Jurkat, Clone E6-1 (cell line): ENCODE measurements at regions not wholly inside any gene's neighbourhood (a gene's known extent, or its start where the extent isn't known, plus 50 kb on each side); places are given as distances from the start of the nearest gene placed in this dataset.
"Not testable (repeated sequence)": the region's sequence is repeated elsewhere in the genome, so short reads cannot be mapped to it uniquely, and the experiment has no call there.

Source experiments
- DNase-seq: peaks from one replicate; pipeline ENCODE4 v3.0.0-alpha.2; 2011; ENCODE audit warnings: low read depth, low spot score
- H3K4me3 ChIP-seq: 2 replicates; pipeline ENCODE4 v1.5.1; 2011; ENCODE audit warnings: mild to moderate bottlenecking, low read length, control low read depth, moderate library complexity

DNA sequence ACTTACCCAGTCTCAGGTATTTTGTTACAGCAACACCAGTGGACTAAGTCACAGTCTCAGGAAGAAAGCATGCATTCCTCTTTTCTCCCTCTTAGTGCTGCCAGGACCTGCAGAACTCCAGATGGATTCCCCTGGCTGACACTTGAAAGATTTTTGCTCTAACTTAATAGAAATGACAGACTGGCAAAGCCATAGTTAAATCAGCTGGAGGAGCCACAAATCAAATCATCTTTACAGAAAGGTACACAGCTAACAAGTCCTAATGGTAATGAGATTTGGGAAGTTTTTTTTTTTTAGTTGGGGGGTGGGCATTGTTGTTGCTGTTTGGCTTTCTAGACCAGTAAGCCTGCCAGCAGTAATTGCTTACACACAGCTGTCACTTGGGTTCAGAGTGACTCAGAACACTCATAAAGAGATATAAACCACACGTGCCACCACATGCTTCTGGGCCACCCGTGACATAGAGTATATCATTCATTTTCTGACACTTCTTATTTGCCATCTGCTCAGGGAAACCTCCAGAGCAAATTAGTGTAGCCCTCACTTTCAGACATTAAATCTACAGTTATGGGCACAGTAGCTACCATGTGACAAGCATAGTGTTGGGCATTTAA lies 72.4 kb downstream of the FH start:
- DNase-seq = no peak
- H3K4me3 ChIP-seq = no peak overlapping the region

DNA sequence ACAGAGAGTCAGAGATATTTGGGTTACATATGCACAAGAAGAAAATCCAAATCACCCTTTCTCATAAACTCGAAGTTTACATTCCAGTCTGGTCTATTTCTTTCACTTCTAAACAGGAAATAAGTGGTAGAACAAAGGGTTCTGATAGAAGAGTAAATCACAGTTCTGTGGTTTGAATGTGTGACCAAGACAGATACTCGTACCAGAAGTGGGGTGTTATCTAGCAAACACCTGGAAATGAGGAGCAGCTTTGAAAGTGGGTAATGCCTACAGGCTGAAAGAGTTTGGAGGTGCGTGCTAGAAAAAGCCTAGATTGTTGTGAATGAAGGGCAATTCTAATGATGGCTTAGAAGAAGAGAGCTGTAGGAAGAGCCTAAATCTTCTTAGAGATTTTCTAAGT lies 74.7 kb downstream of the FH start:
- no peak overlapping the region for H3K4me3 ChIP-seq
- no peak for DNase-seq

GRCh38 chr1:241443561-241443960 lies 76.0 kb downstream of the FH start:
- H3K4me3 ChIP-seq = no peak overlapping the region
- DNase-seq = no peak

DNA sequence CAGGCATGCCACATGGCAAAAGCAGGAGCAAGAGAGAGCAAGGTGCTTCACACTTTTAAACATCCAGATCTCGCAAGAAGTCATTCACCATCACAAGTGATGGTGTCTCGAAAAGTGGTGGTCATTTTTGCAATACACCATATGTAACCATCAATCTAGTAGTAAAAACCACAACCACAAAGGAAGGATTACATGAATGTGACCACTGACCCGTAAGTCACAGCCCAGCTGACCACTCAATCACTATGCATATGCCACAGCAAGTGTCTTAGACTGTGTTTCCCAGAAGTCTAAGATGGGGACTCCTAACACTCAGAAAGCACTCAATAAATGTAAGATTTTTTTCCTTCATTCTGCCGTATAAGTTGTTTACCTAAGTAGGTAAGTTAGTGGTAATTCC lies 76.9 kb downstream of the FH start:
- no peak for DNase-seq
- no peak overlapping the region for H3K4me3 ChIP-seq

- DNase-seq = no peak
These were observed 78.7 kb downstream of the FH start for GRCh38 chr1:241440904-241441303.

DNA sequence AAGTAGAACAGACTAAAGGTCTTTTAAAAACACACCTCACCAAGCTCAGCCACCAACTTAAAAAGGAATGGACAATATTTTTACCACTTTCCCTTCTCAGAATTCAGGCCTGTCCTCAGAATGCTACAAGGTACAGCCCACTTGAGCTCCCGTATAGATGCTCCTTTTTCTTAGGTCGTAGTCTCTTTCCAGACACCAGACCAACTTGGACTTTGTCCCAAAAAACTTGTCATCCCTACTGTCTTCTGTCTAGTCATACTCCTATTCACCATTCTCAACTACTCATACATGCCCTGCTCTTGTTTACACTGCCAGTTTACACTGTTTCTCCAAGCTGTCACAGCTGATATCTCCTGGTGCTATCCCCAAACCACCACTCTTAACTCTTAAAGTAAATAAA lies 80.9 kb downstream of the FH start:
- not testable (repeated sequence) for DNase-seq, H3K4me3 ChIP-seq

More at GRCh38 chr1:241440904-241441303, 78.7 kb downstream of the FH start:
- no peak overlapping the region for H3K4me3 ChIP-seq

- H3K4me3 ChIP-seq = no peak overlapping the region
- DNase-seq = no peak
These were observed 75.2 kb upstream of the RGS7 start for GRCh38 chr1:241432241-241432640.

- H3K4me3 ChIP-seq, DNase-seq: not testable (repeated sequence)
These were observed 68.1 kb upstream of the RGS7 start for GRCh38 chr1:241425091-241425490.

- H3K4me3 ChIP-seq = no peak overlapping the region
These were observed 67.5 kb upstream of the RGS7 start for GRCh38 chr1:241424480-241424971.

DNA sequence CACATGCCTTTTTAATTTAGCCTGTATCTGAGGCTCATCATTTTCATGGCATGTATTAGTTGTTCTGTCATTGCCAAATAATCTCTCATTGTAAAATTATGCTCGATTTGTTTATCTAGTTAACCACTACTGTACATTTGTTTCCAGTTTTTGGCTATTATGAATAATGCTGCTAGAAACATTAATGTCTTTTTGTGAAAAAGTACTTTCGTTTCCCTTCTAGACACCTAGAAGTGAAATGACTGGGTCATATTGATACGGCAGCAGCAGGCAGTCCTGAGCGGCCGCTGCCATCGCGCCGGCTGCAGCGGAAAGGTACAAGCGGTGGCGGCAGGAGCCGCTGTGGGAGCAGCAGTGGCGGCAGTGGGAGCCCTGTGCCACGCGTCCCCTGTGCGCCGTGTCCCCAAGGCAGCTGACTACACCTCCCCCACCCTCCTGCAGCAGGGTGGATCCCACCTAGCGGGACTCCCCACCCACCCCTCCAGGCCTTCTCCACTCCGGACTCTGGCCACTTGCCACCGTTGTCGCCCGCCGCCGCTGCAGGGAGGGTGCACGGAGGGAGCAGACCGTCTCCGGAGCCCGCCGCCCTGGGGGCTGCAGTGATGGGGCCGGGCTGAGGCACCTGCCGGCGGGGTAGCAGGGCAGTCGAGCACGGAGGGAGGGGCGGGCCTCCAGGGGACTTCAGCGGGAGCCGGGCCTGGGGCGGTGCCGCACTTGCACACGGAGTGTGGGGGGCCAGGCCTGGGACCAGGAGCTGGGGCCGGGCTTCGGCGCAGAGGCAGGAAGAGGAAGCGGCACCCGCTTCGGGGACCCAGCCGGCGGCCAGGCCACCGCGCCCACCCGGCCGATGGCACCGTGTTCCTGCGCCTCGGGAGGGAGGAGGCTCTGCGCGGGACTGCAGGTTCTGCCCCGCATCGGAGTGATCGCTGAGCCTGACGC lies 66.8 kb upstream of the RGS7 start:
- no peak overlapping the region for H3K4me3 ChIP-seq
- DNase-seq = no peak

More at GRCh38 chr1:241424480-241424971, 67.5 kb upstream of the RGS7 start:
- DNase-seq = no peak

DNA sequence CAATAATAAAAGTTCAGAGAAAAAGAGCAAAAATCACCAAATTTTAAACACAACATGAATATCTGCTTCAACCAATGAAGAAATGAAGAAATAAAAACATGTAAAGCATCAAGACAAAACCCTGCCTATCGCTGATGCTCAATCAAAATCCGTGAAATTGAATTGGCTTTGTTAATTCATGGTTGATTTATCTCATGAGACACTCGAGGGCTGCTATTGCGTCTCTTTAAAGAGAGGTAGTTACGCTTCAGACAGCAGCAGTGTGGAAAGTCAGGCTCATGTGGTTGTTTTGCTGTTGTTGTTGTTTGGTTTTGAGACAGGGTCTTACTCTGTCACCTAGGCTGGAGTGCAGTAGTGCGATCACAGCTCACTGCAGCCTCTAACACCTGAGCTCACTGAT lies 65.5 kb upstream of the RGS7 start:
- no peak for DNase-seq

DNA sequence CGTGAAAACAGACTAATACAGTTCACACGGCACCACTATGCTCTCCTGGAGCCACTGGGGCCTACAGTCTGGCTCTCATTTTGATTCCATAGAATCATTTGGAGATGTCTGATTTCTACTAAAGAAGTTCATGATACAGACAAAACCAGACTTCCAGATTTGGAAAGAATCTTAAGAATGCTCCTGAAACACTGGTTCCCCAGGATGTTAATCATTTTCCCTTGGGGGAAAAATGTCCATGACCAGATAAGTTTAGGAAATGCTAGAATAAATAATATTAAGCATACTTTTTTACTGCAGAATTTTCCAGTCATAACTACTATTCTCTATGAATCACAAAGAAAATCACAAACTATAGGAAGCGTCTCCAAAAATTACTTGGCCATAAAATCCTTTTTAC lies 63.0 kb upstream of the RGS7 start:
- no peak for DNase-seq
- H3K4me3 ChIP-seq = no peak overlapping the region

More for the DNA sequence above, 65.5 kb upstream of the RGS7 start:
- no peak overlapping the region for H3K4me3 ChIP-seq

GRCh38 chr1:241417258-241417657 lies 60.3 kb upstream of the RGS7 start:
- H3K4me3 ChIP-seq = no peak overlapping the region
- DNase-seq = no peak

GRCh38 chr1:241413974-241414373 lies 57.0 kb upstream of the RGS7 start:
- no peak for DNase-seq
- H3K4me3 ChIP-seq = no peak overlapping the region

DNA sequence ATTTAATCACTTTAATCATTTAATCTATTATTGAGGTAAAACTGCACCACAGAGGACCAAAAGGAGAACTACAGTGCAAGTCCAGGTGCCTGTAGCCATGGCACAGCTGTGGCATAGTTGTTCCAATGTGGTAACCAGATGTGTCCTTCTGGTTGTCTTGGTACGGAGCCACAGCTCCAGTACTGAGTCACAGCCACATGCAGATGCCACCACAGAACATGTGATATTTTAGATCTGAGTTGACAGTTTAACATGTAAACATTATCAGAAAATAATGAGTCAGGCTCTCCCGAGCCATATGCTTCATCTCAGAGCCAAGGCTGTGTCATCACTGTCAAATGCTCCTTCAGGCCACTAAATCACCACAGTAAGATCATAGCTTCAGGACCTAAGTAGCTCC lies 56.4 kb upstream of the RGS7 start:
- DNase-seq = no peak
- no peak overlapping the region for H3K4me3 ChIP-seq

DNA sequence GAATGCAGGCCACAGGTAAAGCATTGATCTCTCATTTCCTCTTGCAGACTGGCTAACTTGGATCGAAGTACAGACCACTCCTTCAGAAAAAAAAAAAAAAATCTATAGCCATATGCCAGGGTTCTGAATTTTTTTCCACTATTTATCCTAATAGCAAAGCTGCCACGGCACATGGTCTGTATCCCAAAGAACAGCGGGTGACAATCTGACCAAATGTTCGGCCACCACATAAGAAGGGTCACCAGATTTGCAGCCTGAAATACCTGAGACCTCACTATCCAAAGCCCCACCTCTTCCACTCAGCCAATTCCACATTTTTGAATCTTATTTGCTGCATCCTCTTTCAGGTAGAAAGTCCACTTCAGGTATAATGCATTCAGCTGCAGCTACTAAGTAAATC lies 55.6 kb upstream of the RGS7 start:
- DNase-seq = no peak
- no peak overlapping the region for H3K4me3 ChIP-seq

- DNase-seq = no peak
- no peak overlapping the region for H3K4me3 ChIP-seq
These were observed 54.9 kb upstream of the RGS7 start for GRCh38 chr1:241411776-241412338.

DNA sequence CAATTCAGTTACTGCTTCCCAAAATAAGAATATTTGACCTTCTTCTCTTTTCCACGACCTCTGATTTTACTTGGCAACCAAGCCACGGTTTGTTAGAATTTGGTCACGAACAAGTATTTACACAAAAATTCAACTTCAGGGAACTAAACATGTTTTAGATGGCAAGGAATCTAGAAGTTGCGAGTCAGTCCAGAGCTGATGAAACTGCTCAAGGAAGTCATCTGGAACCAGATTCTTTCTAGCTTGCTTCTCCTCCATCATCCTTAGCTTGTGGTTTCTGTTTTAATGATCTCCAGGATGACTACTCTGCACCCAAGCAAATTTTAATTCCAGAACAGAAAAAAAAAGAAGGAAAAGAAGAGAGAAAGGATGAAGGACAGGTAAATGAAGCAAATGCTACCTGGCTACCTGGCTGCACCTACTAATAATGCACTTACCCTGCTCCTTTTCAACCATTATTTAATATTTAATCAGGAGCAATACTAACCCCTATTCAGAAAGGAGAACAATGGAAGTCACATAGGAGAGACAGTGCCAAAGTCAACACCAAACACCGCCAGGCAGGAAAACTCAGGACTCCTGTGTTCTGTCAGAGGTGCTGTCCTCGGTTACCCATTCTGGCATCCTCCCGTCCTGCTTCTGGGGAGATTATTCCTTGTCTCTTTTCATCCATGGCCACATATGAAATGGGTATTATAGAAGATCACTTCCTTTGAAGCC lies 54.2 kb upstream of the RGS7 start:
- H3K4me3 ChIP-seq = no peak overlapping the region
- DNase-seq = no peak

DNA sequence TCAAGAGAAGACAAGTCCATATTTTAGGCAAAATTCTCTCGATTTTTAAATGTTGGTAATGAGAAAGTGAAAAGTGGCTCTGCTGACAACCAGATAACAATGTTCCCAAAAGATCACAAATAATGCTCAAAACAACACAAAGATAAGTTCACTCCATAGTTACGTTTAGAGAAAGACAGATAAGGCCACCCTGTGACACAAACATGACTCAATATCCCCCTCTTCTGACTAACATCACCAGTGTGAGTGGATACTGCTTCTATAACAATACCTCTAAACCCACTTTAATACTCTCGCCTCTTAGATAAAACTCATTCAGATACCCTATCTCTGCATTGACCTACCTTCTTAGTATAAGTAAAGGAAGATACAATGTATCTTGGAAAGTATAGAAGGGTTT lies 51.2 kb upstream of the RGS7 start:
- H3K4me3 ChIP-seq = no peak overlapping the region
- peak; percentile 2 for DNase-seq
